IPS-15b (cell line): ENCODE measurements at regions not wholly inside any gene's neighbourhood (a gene's known extent, or its start where the extent isn't known, plus 50 kb on each side); places are given as distances from the start of the nearest gene placed in this dataset.

ENCODE experiments used
- H3K27me3 ChIP-seq: one replicate; pipeline ENCODE4 v1.6.1; 2013; ENCODE audit warnings: low read length; ENCODE audit not compliant: control insufficient read depth, insufficient read depth
- H3K36me3 ChIP-seq: one replicate; pipeline ENCODE4 v1.6.1; 2013; ENCODE audit warnings: low read length; ENCODE audit not compliant: control insufficient read depth, insufficient read depth
- H3K4me1 ChIP-seq: one replicate; pipeline ENCODE4 v1.6.1; 2013; ENCODE audit warnings: mild to moderate bottlenecking, low read length; ENCODE audit not compliant: control insufficient read depth, insufficient read depth
- H3K4me3 ChIP-seq: one replicate; pipeline ENCODE4 v1.5.1; 2013; ENCODE audit warnings: low read depth, low read length
- H3K9ac ChIP-seq: one replicate; pipeline ENCODE4 v1.6.1; 2013; ENCODE audit warnings: low read depth, mild to moderate bottlenecking, low read length
- H3K9me3 ChIP-seq: one replicate; pipeline ENCODE4 v1.6.1; 2013; ENCODE audit warnings: mild to moderate bottlenecking, low read length; ENCODE audit not compliant: control insufficient read depth, insufficient read depth

- no peaks in the 10 kb centered on the region for H3K36me3 ChIP-seq
- H3K9me3 ChIP-seq = no peaks in the 10 kb centered on the region
- H3K27me3 ChIP-seq = no peaks in the 10 kb centered on the region
- H3K4me3 ChIP-seq = no peak overlapping the region
- H3K9ac ChIP-seq = no peak overlapping the region
- H3K4me1 ChIP-seq = peaks cover 7% of the 10 kb centered on the region
These were observed 85.8 kb upstream of the IFNE start for GRCh38 chr9:21567926-21568325.

GRCh38 chr9:21568484-21568883, 86.4 kb upstream of the IFNE start:
- Histone ChIP-seq H3K9ac (no peak overlapping the region), H3K36me3 (no peaks in the 10 kb centered on the region), H3K9me3 (no peaks in the 10 kb centered on the region), H3K4me3 (no peak overlapping the region), H3K4me1 (peaks cover 7% of the 10 kb centered on the region), H3K27me3 (no peaks in the 10 kb centered on the region)

- no peaks in the 10 kb centered on the region for H3K9me3 ChIP-seq
- H3K4me1 ChIP-seq = peaks cover 3% of the 10 kb centered on the region
- no peak overlapping the region for H3K9ac ChIP-seq
- H3K27me3 ChIP-seq = no peaks in the 10 kb centered on the region
- no peak overlapping the region for H3K4me3 ChIP-seq
- no peaks in the 10 kb centered on the region for H3K36me3 ChIP-seq
These were observed 87.6 kb upstream of the IFNE start for GRCh38 chr9:21569721-21570120.

GRCh38 chr9:21570643-21571275, 88.6 kb upstream of the IFNE start:
- no peaks in the 10 kb centered on the region for H3K36me3 ChIP-seq
- no peaks in the 10 kb centered on the region for H3K27me3 ChIP-seq
- no peak overlapping the region for H3K4me3 ChIP-seq
- no peaks in the 10 kb centered on the region for H3K9me3 ChIP-seq
- H3K4me1 ChIP-seq = no peaks in the 10 kb centered on the region
- no peak overlapping the region for H3K9ac ChIP-seq

GRCh38 chr9:21574261-21574660, 92.1 kb upstream of the IFNE start:
- H3K9ac ChIP-seq = no peak overlapping the region
- H3K4me1 ChIP-seq = peaks cover 3% of the 10 kb centered on the region
- H3K9me3 ChIP-seq = no peaks in the 10 kb centered on the region
- H3K4me3 ChIP-seq = no peak overlapping the region
- H3K27me3 ChIP-seq = no peaks in the 10 kb centered on the region
- H3K36me3 ChIP-seq = no peaks in the 10 kb centered on the region

GRCh38 chr9:21576331-21577189, 94.4 kb upstream of the IFNE start:
- Histone ChIP-seq H3K27me3 (no peaks in the 10 kb centered on the region), H3K4me3 (no peak overlapping the region), H3K36me3 (no peaks in the 10 kb centered on the region), H3K9me3 (no peaks in the 10 kb centered on the region), H3K9ac (no peak overlapping the region), H3K4me1 (peaks cover 3% of the 10 kb centered on the region)

GRCh38 chr9:21579247-21579671, 97.1 kb upstream of the IFNE start:
- H3K27me3 ChIP-seq = no peaks in the 10 kb centered on the region
- H3K9ac ChIP-seq = no peak overlapping the region
- H3K4me3 ChIP-seq = no peak overlapping the region
- no peaks in the 10 kb centered on the region for H3K36me3 ChIP-seq
- peaks cover 3% of the 10 kb centered on the region for H3K4me1 ChIP-seq
- no peaks in the 10 kb centered on the region for H3K9me3 ChIP-seq

GRCh38 chr9:21579743-21580142, 97.6 kb upstream of the IFNE start:
- H3K9me3 ChIP-seq = no peaks in the 10 kb centered on the region
- H3K36me3 ChIP-seq = no peaks in the 10 kb centered on the region
- peaks cover 3% of the 10 kb centered on the region for H3K4me1 ChIP-seq
- H3K9ac ChIP-seq = no peak overlapping the region
- H3K4me3 ChIP-seq = no peak overlapping the region
- H3K27me3 ChIP-seq = no peaks in the 10 kb centered on the region

- Histone ChIP-seq H3K4me3 (no peak overlapping the region), H3K4me1 (peaks cover 3% of the 10 kb centered on the region), H3K27me3 (no peaks in the 10 kb centered on the region), H3K9ac (no peak overlapping the region), H3K36me3 (no peaks in the 10 kb centered on the region), H3K9me3 (no peaks in the 10 kb centered on the region)
These were observed 98.7 kb upstream of the IFNE start for GRCh38 chr9:21580636-21581378.

GRCh38 chr9:21583628-21584377, 101.7 kb upstream of the IFNE start:
- no peaks in the 10 kb centered on the region for H3K27me3 ChIP-seq
- H3K4me3 ChIP-seq = no peak overlapping the region
- H3K4me1 ChIP-seq = no peaks in the 10 kb centered on the region
- no peaks in the 10 kb centered on the region for H3K36me3 ChIP-seq
- H3K9me3 ChIP-seq = no peaks in the 10 kb centered on the region
- H3K9ac ChIP-seq = no peak overlapping the region

- no peaks in the 10 kb centered on the region for H3K4me1 ChIP-seq
- H3K4me3 ChIP-seq = no peak overlapping the region
- no peak overlapping the region for H3K9ac ChIP-seq
These were observed 102.8 kb upstream of the IFNE start for GRCh38 chr9:21584890-21585289.

More at GRCh38 chr9:21584890-21585289, 102.8 kb upstream of the IFNE start:
- H3K36me3 ChIP-seq = no peaks in the 10 kb centered on the region
- H3K9me3 ChIP-seq = no peaks in the 10 kb centered on the region
- H3K27me3 ChIP-seq = no peaks in the 10 kb centered on the region
